ENCODE measurements at regions not wholly inside any gene's neighbourhood (a gene's known extent, or its start where the extent isn't known, plus 50 kb on each side); places are given as distances from the start of the nearest gene placed in this dataset.

GRCh38 chr4:181684310-181684709, 558.9 kb upstream of the TENM3 start:
- Histone ChIP-seq H3K9ac (ENCODE audit: low read depth, low read length) (no peak overlapping the region), H3K4me1 (ENCODE audit: control insufficient read depth, insufficient read depth, low read length) (peaks cover 27% of the 10 kb centered on the region), H3K4me3 (ENCODE audit: low read depth, low read length) (no peak overlapping the region), H3K36me3 (ENCODE audit: control insufficient read depth, insufficient read depth, low read length) (no peaks in the 10 kb centered on the region), H3K27me3 (ENCODE audit: control insufficient read depth, insufficient read depth, low read length) (no peaks in the 10 kb centered on the region), H3K9me3 (ENCODE audit: control insufficient read depth, insufficient read depth, low read length) (no peaks in the 10 kb centered on the region), H3K27ac (ENCODE audit: low read depth, low read length) (no peak overlapping the region)

- no peaks in the 10 kb centered on the region for H3K27me3 ChIP-seq (ENCODE audit: control insufficient read depth, insufficient read depth, low read length)
- H3K27ac ChIP-seq (ENCODE audit: low read depth, low read length) = no peak overlapping the region
- H3K9me3 ChIP-seq (ENCODE audit: control insufficient read depth, insufficient read depth, low read length) = no peaks in the 10 kb centered on the region
- no peak overlapping the region for H3K4me3 ChIP-seq (ENCODE audit: low read depth, low read length)
- H3K36me3 ChIP-seq (ENCODE audit: control insufficient read depth, insufficient read depth, low read length) = no peaks in the 10 kb centered on the region
- H3K4me1 ChIP-seq (ENCODE audit: control insufficient read depth, insufficient read depth, low read length) = peaks cover 27% of the 10 kb centered on the region
- no peak overlapping the region for H3K9ac ChIP-seq (ENCODE audit: low read depth, low read length)
Observed at GRCh38 chr4:181685461-181685860, 557.7 kb upstream of the TENM3 start.

- no peak overlapping the region for H3K9ac ChIP-seq (ENCODE audit: low read depth, low read length)
- no peaks in the 10 kb centered on the region for H3K36me3 ChIP-seq (ENCODE audit: control insufficient read depth, insufficient read depth, low read length)
- peaks cover 27% of the 10 kb centered on the region for H3K4me1 ChIP-seq (ENCODE audit: control insufficient read depth, insufficient read depth, low read length)
- no peaks in the 10 kb centered on the region for H3K27me3 ChIP-seq (ENCODE audit: control insufficient read depth, insufficient read depth, low read length)
- no peaks in the 10 kb centered on the region for H3K9me3 ChIP-seq (ENCODE audit: control insufficient read depth, insufficient read depth, low read length)
- H3K4me3 ChIP-seq (ENCODE audit: low read depth, low read length) = no peak overlapping the region
- H3K27ac ChIP-seq (ENCODE audit: low read depth, low read length) = no peak overlapping the region
Observed at GRCh38 chr4:181685911-181686310, 557.3 kb upstream of the TENM3 start.

- H3K36me3 ChIP-seq (ENCODE audit: control insufficient read depth, insufficient read depth, low read length) = no peaks in the 10 kb centered on the region
- peaks cover 27% of the 10 kb centered on the region for H3K4me1 ChIP-seq (ENCODE audit: control insufficient read depth, insufficient read depth, low read length)
- H3K9me3 ChIP-seq (ENCODE audit: control insufficient read depth, insufficient read depth, low read length) = no peaks in the 10 kb centered on the region
- H3K9ac ChIP-seq (ENCODE audit: low read depth, low read length) = no peak overlapping the region
- H3K4me3 ChIP-seq (ENCODE audit: low read depth, low read length) = no peak overlapping the region
- no peaks in the 10 kb centered on the region for H3K27me3 ChIP-seq (ENCODE audit: control insufficient read depth, insufficient read depth, low read length)
- H3K27ac ChIP-seq (ENCODE audit: low read depth, low read length) = no peak overlapping the region
Observed at GRCh38 chr4:181687116-181687515, 556.1 kb upstream of the TENM3 start.

- peaks cover 27% of the 10 kb centered on the region for H3K4me1 ChIP-seq (ENCODE audit: control insufficient read depth, insufficient read depth, low read length)
- H3K27me3 ChIP-seq (ENCODE audit: control insufficient read depth, insufficient read depth, low read length) = no peaks in the 10 kb centered on the region
- no peak overlapping the region for H3K9ac ChIP-seq (ENCODE audit: low read depth, low read length)
- no peak overlapping the region for H3K4me3 ChIP-seq (ENCODE audit: low read depth, low read length)
- no peaks in the 10 kb centered on the region for H3K36me3 ChIP-seq (ENCODE audit: control insufficient read depth, insufficient read depth, low read length)
- no peaks in the 10 kb centered on the region for H3K9me3 ChIP-seq (ENCODE audit: control insufficient read depth, insufficient read depth, low read length)
- H3K27ac ChIP-seq (ENCODE audit: low read depth, low read length) = no peak overlapping the region
Observed at GRCh38 chr4:181688432-181688831, 554.8 kb upstream of the TENM3 start.

GRCh38 chr4:181688872-181689271, 554.3 kb upstream of the TENM3 start:
- H3K27ac ChIP-seq (ENCODE audit: low read depth, low read length) = no peak overlapping the region
- no peaks in the 10 kb centered on the region for H3K9me3 ChIP-seq (ENCODE audit: control insufficient read depth, insufficient read depth, low read length)
- peaks cover 27% of the 10 kb centered on the region for H3K4me1 ChIP-seq (ENCODE audit: control insufficient read depth, insufficient read depth, low read length)
- no peak overlapping the region for H3K4me3 ChIP-seq (ENCODE audit: low read depth, low read length)
- H3K9ac ChIP-seq (ENCODE audit: low read depth, low read length) = no peak overlapping the region
- H3K27me3 ChIP-seq (ENCODE audit: control insufficient read depth, insufficient read depth, low read length) = no peaks in the 10 kb centered on the region
- no peaks in the 10 kb centered on the region for H3K36me3 ChIP-seq (ENCODE audit: control insufficient read depth, insufficient read depth, low read length)

GRCh38 chr4:181690498-181690897, 552.7 kb upstream of the TENM3 start:
- no peak overlapping the region for H3K4me3 ChIP-seq (ENCODE audit: low read depth, low read length)
- H3K4me1 ChIP-seq (ENCODE audit: control insufficient read depth, insufficient read depth, low read length) = peaks cover 27% of the 10 kb centered on the region
- no peaks in the 10 kb centered on the region for H3K27me3 ChIP-seq (ENCODE audit: control insufficient read depth, insufficient read depth, low read length)
- no peak overlapping the region for H3K27ac ChIP-seq (ENCODE audit: low read depth, low read length)
- no peaks in the 10 kb centered on the region for H3K36me3 ChIP-seq (ENCODE audit: control insufficient read depth, insufficient read depth, low read length)
- H3K9me3 ChIP-seq (ENCODE audit: control insufficient read depth, insufficient read depth, low read length) = no peaks in the 10 kb centered on the region
- no peak overlapping the region for H3K9ac ChIP-seq (ENCODE audit: low read depth, low read length)

- H3K9me3 ChIP-seq (ENCODE audit: control insufficient read depth, insufficient read depth, low read length) = no peaks in the 10 kb centered on the region
- no peak overlapping the region for H3K4me3 ChIP-seq (ENCODE audit: low read depth, low read length)
Observed at GRCh38 chr4:181692965-181693364, 550.2 kb upstream of the TENM3 start.

GRCh38 chr4:181693517-181693916, 549.7 kb upstream of the TENM3 start:
- H3K4me1 ChIP-seq (ENCODE audit: control insufficient read depth, insufficient read depth, low read length) = peaks cover 7% of the 10 kb centered on the region
- H3K27me3 ChIP-seq (ENCODE audit: control insufficient read depth, insufficient read depth, low read length) = no peaks in the 10 kb centered on the region
- H3K9me3 ChIP-seq (ENCODE audit: control insufficient read depth, insufficient read depth, low read length) = no peaks in the 10 kb centered on the region
- no peaks in the 10 kb centered on the region for H3K36me3 ChIP-seq (ENCODE audit: control insufficient read depth, insufficient read depth, low read length)
- no peak overlapping the region for H3K9ac ChIP-seq (ENCODE audit: low read depth, low read length)
- H3K27ac ChIP-seq (ENCODE audit: low read depth, low read length) = no peak overlapping the region
- no peak overlapping the region for H3K4me3 ChIP-seq (ENCODE audit: low read depth, low read length)

More at GRCh38 chr4:181692965-181693364, 550.2 kb upstream of the TENM3 start:
- Histone ChIP-seq H3K27me3 (ENCODE audit: control insufficient read depth, insufficient read depth, low read length) (no peaks in the 10 kb centered on the region), H3K27ac (ENCODE audit: low read depth, low read length) (no peak overlapping the region), H3K9ac (ENCODE audit: low read depth, low read length) (no peak overlapping the region), H3K4me1 (ENCODE audit: control insufficient read depth, insufficient read depth, low read length) (peaks cover 12% of the 10 kb centered on the region), H3K36me3 (ENCODE audit: control insufficient read depth, insufficient read depth, low read length) (no peaks in the 10 kb centered on the region)

GRCh38 chr4:181698221-181698620, 545.0 kb upstream of the TENM3 start:
- Histone ChIP-seq H3K9me3 (ENCODE audit: control insufficient read depth, insufficient read depth, low read length) (no peaks in the 10 kb centered on the region), H3K36me3 (ENCODE audit: control insufficient read depth, insufficient read depth, low read length) (no peaks in the 10 kb centered on the region), H3K4me3 (ENCODE audit: low read depth, low read length) (no peak overlapping the region), H3K9ac (ENCODE audit: low read depth, low read length) (no peak overlapping the region), H3K27me3 (ENCODE audit: control insufficient read depth, insufficient read depth, low read length) (no peaks in the 10 kb centered on the region), H3K4me1 (ENCODE audit: control insufficient read depth, insufficient read depth, low read length) (no peaks in the 10 kb centered on the region), H3K27ac (ENCODE audit: low read depth, low read length) (no peak overlapping the region)

GRCh38 chr4:181701214-181701613, 542.0 kb upstream of the TENM3 start:
- Histone ChIP-seq H3K4me1 (ENCODE audit: control insufficient read depth, insufficient read depth, low read length) (no peaks in the 10 kb centered on the region), H3K9me3 (ENCODE audit: control insufficient read depth, insufficient read depth, low read length) (no peaks in the 10 kb centered on the region), H3K36me3 (ENCODE audit: control insufficient read depth, insufficient read depth, low read length) (no peaks in the 10 kb centered on the region), H3K27ac (ENCODE audit: low read depth, low read length) (no peak overlapping the region), H3K27me3 (ENCODE audit: control insufficient read depth, insufficient read depth, low read length) (no peaks in the 10 kb centered on the region), H3K4me3 (ENCODE audit: low read depth, low read length) (no peak overlapping the region), H3K9ac (ENCODE audit: low read depth, low read length) (no peak overlapping the region)

GRCh38 chr4:181701894-181702293, 541.3 kb upstream of the TENM3 start:
- no peak overlapping the region for H3K9ac ChIP-seq (ENCODE audit: low read depth, low read length)
- H3K4me3 ChIP-seq (ENCODE audit: low read depth, low read length) = no peak overlapping the region
- no peaks in the 10 kb centered on the region for H3K9me3 ChIP-seq (ENCODE audit: control insufficient read depth, insufficient read depth, low read length)
- no peak overlapping the region for H3K27ac ChIP-seq (ENCODE audit: low read depth, low read length)
- no peaks in the 10 kb centered on the region for H3K36me3 ChIP-seq (ENCODE audit: control insufficient read depth, insufficient read depth, low read length)
- H3K4me1 ChIP-seq (ENCODE audit: control insufficient read depth, insufficient read depth, low read length) = no peaks in the 10 kb centered on the region
- no peaks in the 10 kb centered on the region for H3K27me3 ChIP-seq (ENCODE audit: control insufficient read depth, insufficient read depth, low read length)
